Nephron (organoid): ENCODE measurements at regions not wholly inside any gene's neighbourhood (a gene's known extent, or its start where the extent isn't known, plus 50 kb on each side); places are given as distances from the start of the nearest gene placed in this dataset.

Experiments used
- H3K27ac Mint-ChIP-seq, 3 experiments: 2 replicates each; pipeline ENCODE4 v1.8.0; 2020; ENCODE audit warnings: mixed read lengths in 3 of 3, mild to moderate bottlenecking in 2 of 3, moderate library complexity in 1 of 3
- H3K27me3 Mint-ChIP-seq: 2 replicates; pipeline ENCODE4 v1.8.0; 2021; ENCODE audit warnings: low read depth, mild to moderate bottlenecking, moderate library complexity, mixed read lengths
- H3K36me3 Mint-ChIP-seq: 2 replicates; pipeline ENCODE4 v1.8.0; 2020; ENCODE audit warnings: low read depth, mixed read lengths
- H3K4me1 Mint-ChIP-seq: 2 replicates; pipeline ENCODE4 v1.8.0; 2020; ENCODE audit warnings: mixed read lengths
- H3K4me3 Mint-ChIP-seq, 3 experiments: 2 replicates each; pipeline ENCODE4 v1.8.0; 2020; ENCODE audit warnings: mild to moderate bottlenecking in 3 of 3, mixed read lengths in 3 of 3, moderate library complexity in 2 of 3
- H3K9me3 Mint-ChIP-seq: 2 replicates; pipeline ENCODE4 v1.8.0; 2020; ENCODE audit warnings: mixed read lengths
- CTCF ChIP-seq, 3 experiments: fragments of 200-600 bp; sonication (generic); IDR thresholded peaks; one replicate each; pipeline ENCODE4 v1.5.0; 2021; ENCODE audit warnings: antibody characterized with exemption in 3 of 3; ENCODE audit not compliant: unreplicated experiment in 3 of 3

- Mint-ChIP-seq H3K27me3 (peaks cover 22% of the 10 kb centered on the region), H3K9me3 (peaks cover 6% of the 10 kb centered on the region)
- TF ChIP-seq CTCF (IDR thresholded peaks at IDR 0.05; ENCODE audit: unreplicated experiment in 3 of 3), result no peak
These were observed 122.2 kb downstream of the INHBB start for GRCh38 chr2:120468136-120468535.

GRCh38 chr2:120469426-120469825 lies 123.5 kb downstream of the INHBB start:
- peaks cover 19% of the 10 kb centered on the region for H3K27me3 Mint-ChIP-seq
- TF ChIP-seq CTCF (IDR thresholded peaks at IDR 0.05; ENCODE audit: unreplicated experiment in 3 of 3), result no peak
- peaks cover 6% of the 10 kb centered on the region for H3K9me3 Mint-ChIP-seq
- peak overlapping the region in 2 of 3 experiments; percentile 20 to 31 for H3K27ac Mint-ChIP-seq
- H3K36me3 Mint-ChIP-seq, result no peaks in the 10 kb centered on the region
- peaks cover 27% of the 10 kb centered on the region for H3K4me1 Mint-ChIP-seq
- H3K4me3 Mint-ChIP-seq, result no peak overlapping the region

More at GRCh38 chr2:120468136-120468535, 122.2 kb downstream of the INHBB start:
- no peak overlapping the region for H3K27ac Mint-ChIP-seq
- no peaks in the 10 kb centered on the region for H3K36me3 Mint-ChIP-seq
- H3K4me1 Mint-ChIP-seq, result peaks cover 32% of the 10 kb centered on the region
- no peak overlapping the region for H3K4me3 Mint-ChIP-seq

- Mint-ChIP-seq H3K9me3 (peaks cover 6% of the 10 kb centered on the region), H3K36me3 (no peaks in the 10 kb centered on the region), H3K27me3 (peaks cover 20% of the 10 kb centered on the region), H3K4me3 (no peak overlapping the region), H3K4me1 (peaks cover 27% of the 10 kb centered on the region), H3K27ac (peak overlapping the region in 1 of 3 experiments; percentile 28)
- TF ChIP-seq CTCF (IDR thresholded peaks at IDR 0.05; ENCODE audit: unreplicated experiment in 3 of 3), result no peak
These were observed 124.4 kb downstream of the INHBB start for GRCh38 chr2:120470041-120470965.

GRCh38 chr2:120471166-120471565 lies 125.2 kb downstream of the INHBB start:
- peaks cover 6% of the 10 kb centered on the region for H3K9me3 Mint-ChIP-seq
- H3K4me3 Mint-ChIP-seq, result no peak overlapping the region
- peaks cover 16% of the 10 kb centered on the region for H3K27me3 Mint-ChIP-seq
- H3K36me3 Mint-ChIP-seq, result no peaks in the 10 kb centered on the region
- H3K4me1 Mint-ChIP-seq, result peaks cover 22% of the 10 kb centered on the region
- no peak overlapping the region for H3K27ac Mint-ChIP-seq
- TF ChIP-seq CTCF (IDR thresholded peaks at IDR 0.05; ENCODE audit: unreplicated experiment in 3 of 3), result no peak

- H3K36me3 Mint-ChIP-seq, result no peaks in the 10 kb centered on the region
- TF ChIP-seq CTCF (IDR thresholded peaks at IDR 0.05; ENCODE audit: unreplicated experiment in 3 of 3), result no peak
- no peak overlapping the region for H3K4me3 Mint-ChIP-seq
- H3K9me3 Mint-ChIP-seq, result peaks cover 6% of the 10 kb centered on the region
- no peak overlapping the region for H3K27ac Mint-ChIP-seq
- H3K27me3 Mint-ChIP-seq, result peaks cover 11% of the 10 kb centered on the region
- peaks cover 17% of the 10 kb centered on the region for H3K4me1 Mint-ChIP-seq
These were observed 126.1 kb downstream of the INHBB start for GRCh38 chr2:120472031-120472430.
